RKO (cell line): ENCODE measurements at regions not wholly inside any gene's neighbourhood (a gene's known extent, or its start where the extent isn't known, plus 50 kb on each side); places are given as distances from the start of the nearest gene placed in this dataset.
"Not testable (repeated sequence)": the region's sequence is repeated elsewhere in the genome, so short reads cannot be mapped to it uniquely, and the experiment has no call there.

Source experiments
- DNase-seq: peaks from one replicate; pipeline ENCODE4 v3.0.0-alpha.2; 2016; ENCODE audit warnings: low spot score

- DNase-seq, result no peak
These were observed 380.5 kb downstream of the DSEL start for GRCh38 chr18:67135981-67136380.

- no peak for DNase-seq
These were observed 381.6 kb downstream of the DSEL start for GRCh38 chr18:67134911-67135310.

GRCh38 chr18:67133669-67134068, 382.9 kb downstream of the DSEL start:
- no peak for DNase-seq

- DNase-seq, result no peak
These were observed 383.6 kb downstream of the DSEL start for GRCh38 chr18:67132919-67133318.

- DNase-seq, result no peak
These were observed 385.0 kb downstream of the DSEL start for GRCh38 chr18:67131498-67131897.

GRCh38 chr18:67126751-67127150, 389.8 kb downstream of the DSEL start:
- not testable (repeated sequence) for DNase-seq

GRCh38 chr18:67123901-67124300, 392.6 kb downstream of the DSEL start:
- DNase-seq, result no peak

- no peak for DNase-seq
These were observed 398.7 kb downstream of the DSEL start for GRCh38 chr18:67117804-67118203.

GRCh38 chr18:67109535-67109934, 407.0 kb downstream of the DSEL start:
- no peak for DNase-seq

- DNase-seq, result no peak
These were observed 407.6 kb downstream of the DSEL start for GRCh38 chr18:67108894-67109293.

GRCh38 chr18:67104700-67105284, 411.7 kb downstream of the DSEL start:
- peak; percentile 80 for DNase-seq

GRCh38 chr18:67094123-67094522, 422.4 kb downstream of the DSEL start:
- no peak for DNase-seq

GRCh38 chr18:67092141-67092540, 424.4 kb downstream of the DSEL start:
- DNase-seq, result no peak

- DNase-seq, result no peak
These were observed 434.9 kb downstream of the DSEL start for GRCh38 chr18:67081482-67082211.

GRCh38 chr18:67080601-67081000, 435.9 kb downstream of the DSEL start:
- DNase-seq, result no peak

GRCh38 chr18:67074309-67074708, 442.2 kb downstream of the DSEL start:
- no peak for DNase-seq

- no peak for DNase-seq
These were observed 443.7 kb downstream of the DSEL start for GRCh38 chr18:67072791-67073190.

GRCh38 chr18:67068608-67069007, 447.9 kb downstream of the DSEL start:
- no peak for DNase-seq

GRCh38 chr18:67047334-67047733, 443.4 kb upstream of the CDH19 start:
- no peak for DNase-seq

- no peak for DNase-seq
These were observed 439.4 kb upstream of the CDH19 start for GRCh38 chr18:67043276-67043675.

GRCh38 chr18:67041334-67041733, 437.4 kb upstream of the CDH19 start:
- DNase-seq, result no peak

GRCh38 chr18:67035026-67035425, 431.1 kb upstream of the CDH19 start:
- no peak for DNase-seq

GRCh38 chr18:67023059-67023458, 419.2 kb upstream of the CDH19 start:
- no peak for DNase-seq

- DNase-seq, result peak; percentile 79
These were observed 407.0 kb upstream of the CDH19 start for GRCh38 chr18:67010919-67011318.
